PC-9 (cell line): ENCODE measurements at regions not wholly inside any gene's neighbourhood (a gene's known extent, or its start where the extent isn't known, plus 50 kb on each side); places are given as distances from the start of the nearest gene placed in this dataset.

ENCODE experiments used
- BruUV-seq: library from RNA; stranded (reverse); fragments of 400-500 nt; replicated peaks from 2 replicates; lab custom pipeline; 2021; lab: Mats Ljungman, UMichigan
- CTCF ChIA-PET: fragments of 300-600 bp; sonication (Branson Sonifier 250); formaldehyde crosslinking; loops from one replicate; lab custom pipeline; 2022; ENCODE audit warnings: antibody characterized with exemption; lab: Charles Lee
- POLR2A ChIA-PET: fragments of 300-600 bp; sonication (Branson Sonifier 250); formaldehyde crosslinking; loops from one replicate; lab custom pipeline; 2022; ENCODE audit warnings: antibody characterized with exemption; ENCODE audit not compliant: unreplicated experiment; lab: Charles Lee
- DNase-seq, 2 experiments: peaks; one replicate each; pipeline versions ENCODE4 v3.0.0 to v3.0.0-alpha.2; 2015 to 2022; ENCODE audit warnings: mixed read lengths in 1 of 2
- H2AFZ ChIP-seq: fragments of 200-600 bp; sonication (generic); 2 replicates; pipeline ENCODE4 v1.8.1; 2017; ENCODE audit warnings: antibody characterized with exemption
- H3F3A ChIP-seq: fragments of 200-600 bp; sonication (generic); 2 replicates; pipeline ENCODE4 v1.8.1; 2017; ENCODE audit warnings: antibody characterized with exemption, mild to moderate bottlenecking, low read depth; ENCODE audit not compliant: insufficient read depth
- H3K27ac ChIP-seq: fragments of 200-600 bp; sonication (generic); 2 replicates; pipeline ENCODE4 v1.6.1; 2016; ENCODE audit warnings: mixed run types
- H3K27me3 ChIP-seq: fragments of 200-600 bp; sonication (generic); 2 replicates; pipeline ENCODE4 v1.6.1; 2016; ENCODE audit warnings: low read depth, mixed run types; ENCODE audit not compliant: insufficient read depth
- H3K36me3 ChIP-seq: fragments of 200-600 bp; sonication (generic); 2 replicates; pipeline ENCODE4 v1.6.1; 2016; ENCODE audit warnings: low read depth, mixed run types
- H3K4me1 ChIP-seq: fragments of 200-600 bp; sonication (generic); replicated peaks from 2 replicates; pipeline ENCODE4 v1.6.1; 2016; ENCODE audit warnings: mixed run types; ENCODE audit not compliant: insufficient read depth
- H3K4me2 ChIP-seq: fragments of 200-600 bp; sonication (generic); 2 replicates; pipeline ENCODE4 v1.6.1; 2017; ENCODE audit warnings: mixed run types
- H3K4me3 ChIP-seq: fragments of 200-600 bp; sonication (generic); 2 replicates; pipeline ENCODE4 v1.6.1; 2016; ENCODE audit warnings: mixed run types
- H3K79me2 ChIP-seq: fragments of 200-600 bp; sonication (generic); 2 replicates; pipeline ENCODE4 v1.6.1; 2017; ENCODE audit warnings: low read depth, mixed run types
- H3K9me2 ChIP-seq: fragments of 200-600 bp; sonication (generic); 2 replicates; pipeline ENCODE4 v1.8.1; 2017; ENCODE audit warnings: mild to moderate bottlenecking; ENCODE audit not compliant: insufficient read depth
- H3K9me3 ChIP-seq: fragments of 200-600 bp; sonication (generic); 2 replicates; pipeline ENCODE4 v1.8.1; 2016; ENCODE audit warnings: low read depth; ENCODE audit not compliant: insufficient read depth
- H4K20me1 ChIP-seq: fragments of 200-600 bp; sonication (generic); 2 replicates; pipeline ENCODE4 v1.8.1; 2017; ENCODE audit not compliant: insufficient read depth
- CTCF ChIP-seq: fragments of 200-600 bp; sonication (generic); conservative IDR thresholded peaks from 2 replicates; pipeline ENCODE4 v1.6.1; 2017; ENCODE audit warnings: mixed run types, antibody characterized with exemption, mild to moderate bottlenecking, moderate library complexity
- EZH2 ChIP-seq: fragments of 200-600 bp; sonication (generic); IDR thresholded peaks from 2 replicates; pipeline ENCODE4 v1.8.0; 2017; ENCODE audit warnings: antibody characterized with exemption, low read depth
- intact Hi-C: fragments of 100-400 bp; cut with micrococcal nuclease; formaldehyde crosslinking; loops from one replicate; pipeline ENCODE4 v1.10.0; 2022; ENCODE audit not compliant: unreplicated experiment

- no peaks in the 10 kb centered on the region; the same call in 1 of the 2 replicates for H3K9me2 ChIP-seq
- DNase-seq: no peak
- H3K27ac ChIP-seq: no peak overlapping the region
- H4K20me1 ChIP-seq: no peaks in the 10 kb centered on the region
- intact Hi-C loops: no loop called here
- no peaks in the 10 kb centered on the region for H3K4me1 ChIP-seq
- no peak overlapping the region for H3K4me2 ChIP-seq
- no peaks in the 10 kb centered on the region for H3F3A ChIP-seq
- no peak overlapping the region for H2AFZ ChIP-seq
- H3K4me3 ChIP-seq: no peak overlapping the region
- TF ChIP-seq EZH2 (no peak), CTCF (no peak)
- no peaks in the 10 kb centered on the region for H3K27me3 ChIP-seq
- H3K9me3 ChIP-seq: no peaks in the 10 kb centered on the region
- POLR2A ChIA-PET: no interaction called here
- no TSS peak for BruUV-seq
- no peaks in the 10 kb centered on the region for H3K79me2 ChIP-seq
- CTCF ChIA-PET: no interaction called here
- no peaks in the 10 kb centered on the region for H3K36me3 ChIP-seq
These were observed 325.4 kb upstream of the MEF2C start for GRCh38 chr5:89208392-89208791.

- POLR2A ChIA-PET: no interaction called here
- Histone ChIP-seq H3K36me3 (no peaks in the 10 kb centered on the region), H3K79me2 (no peaks in the 10 kb centered on the region), H3K4me3 (no peak overlapping the region), H3K27me3 (no peaks in the 10 kb centered on the region), H4K20me1 (no peaks in the 10 kb centered on the region), H3K27ac (no peak overlapping the region), H3K4me2 (no peak overlapping the region), H2AFZ (no peak overlapping the region), H3K4me1 (no peaks in the 10 kb centered on the region), H3F3A (no peaks in the 10 kb centered on the region), H3K9me2 (no peaks in the 10 kb centered on the region; the same call in 1 of the 2 replicates), H3K9me3 (no peaks in the 10 kb centered on the region)
- intact Hi-C loops: no loop called here
- BruUV-seq: no TSS peak
- no peak for DNase-seq
- TF ChIP-seq CTCF (no peak), EZH2 (no peak)
- CTCF ChIA-PET: no interaction called here
These were observed 321.8 kb upstream of the MEF2C start for GRCh38 chr5:89204756-89205155.

GRCh38 chr5:89203611-89204010 lies 320.6 kb upstream of the MEF2C start:
- Histone ChIP-seq H3K79me2 (no peaks in the 10 kb centered on the region), H3K9me2 (no peaks in the 10 kb centered on the region; the same call in 1 of the 2 replicates), H3K36me3 (no peaks in the 10 kb centered on the region), H3K9me3 (no peaks in the 10 kb centered on the region), H4K20me1 (no peaks in the 10 kb centered on the region), H3K4me3 (no peak overlapping the region), H3K4me1 (no peaks in the 10 kb centered on the region), H3K27ac (no peak overlapping the region), H2AFZ (no peak overlapping the region), H3K27me3 (no peaks in the 10 kb centered on the region), H3F3A (no peaks in the 10 kb centered on the region), H3K4me2 (no peak overlapping the region)
- intact Hi-C loops: no loop called here
- TF ChIP-seq EZH2: no peak
- no peak for TF ChIP-seq CTCF
- no peak for DNase-seq
- BruUV-seq: no TSS peak
- ChIA-PET CTCF (no interaction called here), POLR2A (no interaction called here)
